Peyer's patch (tissue), 4 donors: ENCODE measurements at regions not wholly inside any gene's neighbourhood (a gene's known extent, or its start where the extent isn't known, plus 50 kb on each side); places are given as distances from the start of the nearest gene placed in this dataset.

Experiments
- DNase-seq, 3 donors: peaks; one replicate each; pipeline ENCODE4 v3.0.0-alpha.2; 2017 to 2019
- H3K27ac ChIP-seq, 4 donors: fragments of 200-600 bp; sonication (generic); one replicate each; pipeline ENCODE4 v1.5.1; 2016 to 2019
- H3K27me3 ChIP-seq, 2 donors: fragments of 200-600 bp; sonication (generic); one replicate each; pipeline ENCODE4 v1.5.1; 2019
- H3K36me3 ChIP-seq, 3 donors: fragments of 200-600 bp; sonication (generic); one replicate each; pipeline ENCODE4 v1.5.1; 2016 to 2019
- H3K4me1 ChIP-seq, 4 donors: fragments of 200-600 bp; sonication (generic); one replicate each; pipeline ENCODE4 v1.5.1; 2016 to 2019
- H3K4me3 ChIP-seq, 4 donors: fragments of 200-600 bp; sonication (generic); 1 replicate in 3 of 4; 2 replicates in 1 of 4; pipeline ENCODE4 v1.5.1; 2016 to 2019; ENCODE audit warnings: mild to moderate bottlenecking in 1 of 4
- H3K9me3 ChIP-seq, 4 donors: fragments of 200-600 bp; sonication (generic); one replicate each; pipeline ENCODE4 v1.5.1; 2016 to 2019; ENCODE audit warnings: mild to moderate bottlenecking in 1 of 4
- CTCF ChIP-seq, 6 experiments: fragments of 450-650 bp in 4 of 6; fragments of 200-600 bp in 2 of 6; sonication (generic) in 1 of 6; IDR thresholded peaks; one replicate each; pipeline ENCODE4 v1.5.1; 2017 to 2019; ENCODE audit warnings: antibody characterized with exemption in 6 of 6, mild to moderate bottlenecking in 3 of 6, moderate library complexity in 1 of 6
- POLR2A ChIP-seq, 2 donors: fragments of 450-650 bp; IDR thresholded peaks; one replicate each; pipeline ENCODE4 v1.5.1; 2017; ENCODE audit warnings: antibody characterized with exemption in 2 of 2, mild to moderate bottlenecking in 2 of 2, moderate library complexity in 2 of 2

DNA sequence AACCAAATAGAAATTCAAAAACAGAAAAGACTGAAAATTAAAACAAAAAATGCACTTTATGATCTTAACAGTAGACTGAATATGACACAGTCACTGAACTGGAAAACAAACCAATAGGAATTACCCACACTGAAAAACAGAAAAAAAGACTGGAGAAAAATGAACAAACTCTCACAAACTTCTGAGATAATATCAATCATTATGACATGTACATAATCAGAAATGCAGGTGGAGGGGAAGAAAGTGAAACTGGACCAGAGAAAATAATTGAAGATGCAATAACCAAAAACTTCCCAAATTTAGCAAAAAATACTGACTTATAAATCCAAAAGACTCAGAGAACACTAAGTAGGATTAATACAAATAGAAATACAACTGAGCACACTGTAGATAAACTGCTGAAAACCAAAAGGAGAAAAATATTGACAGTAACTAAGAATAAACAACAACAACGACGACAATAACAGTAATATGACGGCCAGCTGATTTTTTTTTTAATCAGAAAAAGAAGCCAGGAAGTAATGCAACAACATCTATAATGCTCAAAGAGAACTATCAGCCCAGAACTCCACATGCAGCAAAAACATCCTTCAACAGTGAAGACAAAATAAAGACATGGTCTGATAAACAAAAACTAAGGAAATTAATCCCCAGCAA, 108.1 kb downstream of the ZFAND4 start:
- no peaks in the 10 kb centered on the region for H3K9me3 ChIP-seq
- no peaks in the 10 kb centered on the region for H3K27me3 ChIP-seq
- no peak for DNase-seq
- no peak for TF ChIP-seq POLR2A (IDR thresholded peaks at IDR 0.05)
- no peak for TF ChIP-seq CTCF (IDR thresholded peaks at IDR 0.05)
- H3K4me3 ChIP-seq, result no peak overlapping the region
- H3K36me3 ChIP-seq, result no peaks in the 10 kb centered on the region
- H3K27ac ChIP-seq, result no peak overlapping the region
- no peaks in the 10 kb centered on the region for H3K4me1 ChIP-seq

DNA sequence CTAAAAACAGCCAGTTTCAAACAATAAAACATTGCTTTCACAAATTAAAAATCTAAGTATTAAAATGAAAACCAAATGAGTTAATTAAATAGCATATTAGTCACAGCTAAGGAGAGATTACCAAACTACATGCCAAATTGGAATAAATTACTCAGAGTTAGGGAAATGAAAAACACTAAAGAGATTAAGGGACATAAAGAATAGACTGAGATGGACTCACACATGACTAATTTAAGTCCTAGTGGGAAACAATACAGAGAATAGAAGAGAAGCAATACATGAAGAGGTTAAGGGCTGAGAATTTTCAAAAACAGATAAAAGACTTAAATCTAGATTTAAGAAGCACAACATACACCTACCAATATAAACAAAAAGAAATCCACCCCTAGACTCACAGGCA, 110.6 kb downstream of the ZFAND4 start:
- Histone ChIP-seq H3K27me3 (no peaks in the 10 kb centered on the region), H3K36me3 (no peaks in the 10 kb centered on the region), H3K9me3 (no peaks in the 10 kb centered on the region), H3K4me3 (no peak overlapping the region), H3K27ac (no peak overlapping the region), H3K4me1 (peaks cover 0 to 8% (median 0%) of the 10 kb centered on the region in 4 donors)
- no peak for TF ChIP-seq CTCF (IDR thresholded peaks at IDR 0.05)
- DNase-seq, result no peak

GRCh38 chr10:45560262-45560661, 112.3 kb downstream of the ZFAND4 start:
- peaks cover 0 to 8% (median 0%) of the 10 kb centered on the region in 4 donors for H3K4me1 ChIP-seq
- no peak for DNase-seq
- no peaks in the 10 kb centered on the region for H3K36me3 ChIP-seq
- H3K27ac ChIP-seq, result no peak overlapping the region
- H3K4me3 ChIP-seq, result no peak overlapping the region
- H3K9me3 ChIP-seq, result no peaks in the 10 kb centered on the region
- TF ChIP-seq CTCF (IDR thresholded peaks at IDR 0.05) (no peak), POLR2A (IDR thresholded peaks at IDR 0.05) (no peak)
- H3K27me3 ChIP-seq, result no peaks in the 10 kb centered on the region

DNA sequence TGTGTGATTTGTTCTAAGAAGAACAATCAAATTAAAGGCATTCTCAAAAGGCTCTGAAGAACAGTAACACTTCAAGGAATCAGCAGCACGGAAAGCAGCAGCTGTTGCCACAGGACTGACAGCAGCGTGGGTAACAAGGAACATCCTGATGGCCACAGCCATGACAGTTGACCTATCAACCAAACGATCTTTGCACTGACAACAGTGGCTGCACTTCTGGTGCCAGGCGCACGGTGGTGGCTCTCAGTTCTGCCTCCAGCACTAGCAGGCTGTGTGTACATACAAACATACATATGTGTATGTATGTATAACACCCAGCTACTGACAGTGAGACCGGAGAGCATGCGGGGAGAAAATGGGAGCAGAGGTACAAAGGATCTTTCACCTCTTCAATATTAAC, 114.1 kb downstream of the ZFAND4 start:
- Histone ChIP-seq H3K27me3 (no peaks in the 10 kb centered on the region), H3K4me1 (peaks cover 0 to 8% (median 0%) of the 10 kb centered on the region in 4 donors), H3K9me3 (no peaks in the 10 kb centered on the region), H3K4me3 (no peak overlapping the region), H3K36me3 (no peaks in the 10 kb centered on the region), H3K27ac (no peak overlapping the region)
- no peak for TF ChIP-seq POLR2A (IDR thresholded peaks at IDR 0.05)
- TF ChIP-seq CTCF (IDR thresholded peaks at IDR 0.05), result no peak
- DNase-seq, result no peak

- H3K4me1 ChIP-seq, result peaks cover 0 to 8% (median 0%) of the 10 kb centered on the region in 4 donors
- no peaks in the 10 kb centered on the region for H3K27me3 ChIP-seq
- TF ChIP-seq POLR2A (IDR thresholded peaks at IDR 0.05) (no peak), CTCF (IDR thresholded peaks at IDR 0.05) (no peak)
- H3K36me3 ChIP-seq, result no peaks in the 10 kb centered on the region
- no peaks in the 10 kb centered on the region for H3K9me3 ChIP-seq
- no peak overlapping the region for H3K4me3 ChIP-seq
- H3K27ac ChIP-seq, result peak overlapping the region in 1 of 4 donors; percentile 53
- DNase-seq, result peak in 1 of 3 donors; percentile 40
Observed at GRCh38 chr10:45557275-45557905, 115.2 kb downstream of the ZFAND4 start.
